ENCODE measurements at regions not wholly inside any gene's neighbourhood (a gene's known extent, or its start where the extent isn't known, plus 50 kb on each side); places are given as distances from the start of the nearest gene placed in this dataset.
A peak's percentile ranks its signal among the peaks of the same experiment; 100 is the strongest.
"Not testable (repeated sequence)": the region's sequence is repeated elsewhere in the genome, so short reads cannot be mapped to it uniquely, and the experiment has no call there.

DNA sequence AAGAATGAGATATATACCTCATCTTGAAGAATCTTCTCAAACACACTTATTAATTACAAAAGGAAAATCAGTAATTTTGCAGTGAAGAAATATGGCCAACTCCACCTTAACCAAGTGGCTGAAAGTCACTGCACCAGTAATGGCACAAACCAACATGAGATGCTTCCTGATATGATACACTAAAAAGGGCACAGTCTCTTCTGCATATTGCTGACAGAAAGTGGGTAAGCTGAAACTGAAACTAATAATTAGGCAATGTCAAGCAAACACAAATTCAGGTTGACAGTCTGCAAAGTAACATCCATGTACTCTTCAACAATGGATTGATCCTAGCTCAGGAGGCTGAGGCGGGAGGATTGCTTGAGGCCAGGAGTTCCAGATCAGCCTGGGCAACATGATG lies 56.1 kb downstream of the ZNF22 start:
- not testable (repeated sequence) for DNase-seq (ENCODE audit: extremely low read depth in 1 of 11, low read depth in 9 of 11, low spot score in 4 of 11)

DNA sequence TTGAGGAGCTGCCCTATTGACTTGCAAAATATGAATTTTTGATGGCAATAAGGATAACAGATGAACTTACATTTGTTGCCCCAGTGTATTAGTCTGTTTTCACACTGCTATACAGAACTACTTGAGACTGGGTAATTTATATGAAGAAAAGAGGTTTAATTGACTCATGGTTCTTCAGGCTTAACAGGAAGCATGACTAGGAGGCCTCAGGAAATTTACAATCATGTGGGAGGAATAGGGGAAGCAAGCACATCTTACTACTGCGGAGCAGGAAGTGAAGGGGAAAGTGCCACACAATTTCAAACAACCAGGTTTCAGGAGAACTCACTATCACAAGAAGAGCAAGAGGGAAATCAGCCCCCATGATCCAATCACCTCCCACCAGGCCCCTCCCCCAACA lies 57.9 kb downstream of the ZNF22 start:
- no peak for DNase-seq (ENCODE audit: extremely low read depth in 1 of 11, low read depth in 9 of 11, low spot score in 4 of 11)

DNA sequence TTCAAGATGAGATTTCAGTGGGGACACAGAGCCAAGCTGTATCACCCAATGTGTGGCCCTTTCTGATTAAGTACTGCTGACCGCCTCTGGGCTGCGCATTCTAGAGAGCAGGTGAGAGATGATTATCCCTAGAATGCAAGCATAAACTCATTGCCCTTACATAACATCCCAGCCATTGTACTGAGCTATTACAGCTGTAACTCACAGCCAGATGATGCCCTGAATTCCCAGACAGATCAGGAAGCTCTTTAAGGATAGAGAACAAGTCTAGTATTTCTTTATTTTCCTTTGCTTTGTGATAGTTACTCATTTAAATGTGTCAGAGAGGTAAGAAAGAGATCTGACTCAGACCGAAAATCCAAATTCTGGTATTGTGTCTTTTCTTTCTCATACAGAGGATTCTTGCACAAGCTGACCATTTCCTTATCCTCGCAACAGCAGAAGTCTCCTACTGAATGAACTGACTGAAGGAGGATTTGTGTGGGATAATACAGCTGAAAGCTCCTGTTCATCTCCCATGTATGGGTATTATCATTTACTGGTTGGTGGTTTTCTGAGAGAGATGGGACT lies 58.4 kb downstream of the ZNF22 start:
- no peak for DNase-seq (ENCODE audit: extremely low read depth in 1 of 11, low read depth in 9 of 11, low spot score in 4 of 11)

DNA sequence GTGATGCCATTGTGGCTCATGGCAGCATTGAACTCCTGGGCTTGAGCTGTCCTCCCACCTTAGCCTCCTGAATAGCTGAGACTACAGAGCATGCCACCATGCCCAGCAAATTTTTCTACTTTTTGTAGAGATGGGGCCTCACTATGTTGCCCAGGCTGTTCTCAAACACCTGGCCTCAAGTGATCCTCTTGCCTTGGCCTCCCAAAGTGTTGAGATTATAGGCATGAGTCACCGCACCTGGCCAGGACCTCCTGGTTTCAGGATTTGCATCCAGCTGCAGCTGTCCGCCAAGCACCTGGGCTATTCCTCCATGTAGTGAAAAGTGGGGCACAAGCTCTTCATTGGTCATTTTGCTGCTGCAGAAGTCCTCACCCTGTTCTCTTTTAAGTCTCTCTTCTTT lies 58.9 kb downstream of the ZNF22 start:
- no peak for DNase-seq (ENCODE audit: extremely low read depth in 1 of 11, low read depth in 9 of 11, low spot score in 4 of 11)

DNA sequence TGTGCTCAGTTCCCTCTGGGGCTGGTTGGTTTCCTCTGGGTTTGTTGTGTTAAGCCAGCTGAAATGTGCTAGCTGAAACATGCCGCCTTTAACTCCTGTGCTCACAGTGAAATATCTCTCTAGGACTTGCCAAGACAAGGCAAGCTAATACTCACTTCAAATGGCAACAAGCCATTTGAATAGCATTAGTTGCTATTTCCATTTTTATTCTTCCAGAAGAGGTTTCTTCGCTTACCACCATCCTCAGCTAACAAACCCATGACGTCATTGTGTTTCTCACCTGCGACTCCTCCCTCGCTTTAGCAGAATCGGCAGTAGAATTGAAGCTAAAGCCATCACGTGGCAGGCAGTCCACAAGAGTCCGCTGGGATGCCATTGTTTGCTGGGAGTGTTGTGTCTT lies 61.3 kb downstream of the ZNF22 start:
- DNase-seq (ENCODE audit: extremely low read depth in 1 of 11, low read depth in 9 of 11, low spot score in 4 of 11) = no peak

DNA sequence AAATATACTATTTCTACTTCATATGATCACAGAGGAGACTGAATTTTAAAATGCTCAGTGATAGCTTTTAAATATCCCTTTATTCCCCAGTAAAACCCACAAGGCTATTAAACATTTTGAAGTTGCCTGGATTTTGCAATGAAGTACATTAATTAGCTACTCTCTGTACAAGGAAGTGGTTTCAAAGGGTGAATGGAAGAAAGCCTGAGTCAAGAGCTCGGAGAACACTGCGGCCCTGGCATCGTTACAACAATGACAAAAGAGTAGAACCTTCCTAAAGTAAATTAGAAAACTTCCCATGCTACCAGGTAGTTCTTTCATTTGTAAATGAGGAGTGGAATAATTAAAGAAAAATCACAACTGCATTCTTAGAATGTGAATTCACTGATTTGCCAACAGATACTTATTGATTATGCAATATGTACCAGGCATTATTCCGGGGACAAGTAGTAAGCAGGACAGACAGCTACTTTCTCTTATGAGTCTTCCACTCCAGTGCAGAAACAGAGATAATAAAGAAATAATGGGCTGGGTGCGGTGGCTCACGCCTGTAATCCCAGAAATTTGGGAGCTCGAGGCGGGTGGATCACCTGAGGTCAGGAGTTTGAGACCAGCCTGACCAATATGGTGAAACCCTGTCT lies 63.0 kb downstream of the ZNF22 start:
- DNase-seq (ENCODE audit: extremely low read depth in 1 of 11, low read depth in 9 of 11, low spot score in 4 of 11) = no peak

DNA sequence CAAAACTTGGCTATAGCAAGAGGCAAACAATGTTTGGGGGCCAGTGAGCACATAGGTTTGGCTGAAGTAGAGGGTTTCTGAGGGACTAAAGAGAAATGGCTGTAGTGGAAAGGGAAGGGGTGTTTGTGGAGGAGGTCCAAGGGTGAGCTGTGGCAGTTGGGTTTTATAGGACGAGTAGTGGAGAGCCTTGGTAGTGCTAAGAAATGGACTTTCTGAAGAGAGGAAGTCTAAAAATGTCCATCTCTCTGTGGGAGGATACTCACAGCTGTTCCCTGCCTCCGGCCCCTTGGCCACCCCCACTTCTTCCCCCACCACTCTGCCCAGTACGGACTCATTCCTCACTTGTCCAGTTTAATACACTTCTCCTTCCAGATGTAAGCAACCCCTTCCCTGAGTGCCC lies 64.3 kb downstream of the ZNF22 start:
- DNase-seq (ENCODE audit: extremely low read depth in 1 of 11, low read depth in 9 of 11, low spot score in 4 of 11) = no peak

DNA sequence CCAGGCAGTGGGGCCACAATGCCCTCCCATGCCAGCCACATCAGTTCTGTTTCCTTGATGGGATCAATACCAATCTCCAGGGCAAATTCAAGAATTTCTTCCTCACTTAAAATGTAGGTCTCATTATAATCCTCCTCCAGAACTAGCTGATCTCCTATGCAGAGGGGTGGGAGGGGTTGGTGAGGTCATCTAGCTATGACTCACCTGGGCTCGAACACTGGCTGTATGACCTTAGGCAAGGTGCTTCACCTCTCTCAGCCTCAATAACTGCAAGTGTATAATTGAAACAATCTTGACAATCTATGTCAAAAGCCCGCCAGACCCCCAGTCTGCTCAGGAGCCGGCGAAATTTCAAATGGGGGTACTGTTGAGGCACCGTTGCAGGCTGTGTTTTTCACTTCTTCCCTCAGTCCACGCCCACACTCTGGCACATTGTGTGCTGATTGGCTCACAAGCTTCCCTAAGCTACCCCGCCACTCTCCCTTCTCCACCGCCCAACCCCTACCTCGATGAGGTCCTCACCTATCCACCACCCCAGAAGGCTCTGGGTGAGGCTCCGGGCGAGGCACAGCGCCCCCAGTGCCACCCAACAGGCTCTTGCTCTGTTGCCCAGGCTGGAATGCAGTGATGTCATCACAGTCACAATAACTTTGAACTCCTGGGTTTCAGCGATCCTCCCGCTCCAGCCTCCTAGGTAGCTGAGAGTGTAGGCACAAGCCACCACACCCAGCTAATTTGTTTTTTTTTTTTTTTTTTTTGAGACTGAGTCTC lies 70.5 kb downstream of the ZNF22 start:
- no peak for DNase-seq (ENCODE audit: extremely low read depth in 1 of 11, low read depth in 9 of 11, low spot score in 4 of 11)

DNA sequence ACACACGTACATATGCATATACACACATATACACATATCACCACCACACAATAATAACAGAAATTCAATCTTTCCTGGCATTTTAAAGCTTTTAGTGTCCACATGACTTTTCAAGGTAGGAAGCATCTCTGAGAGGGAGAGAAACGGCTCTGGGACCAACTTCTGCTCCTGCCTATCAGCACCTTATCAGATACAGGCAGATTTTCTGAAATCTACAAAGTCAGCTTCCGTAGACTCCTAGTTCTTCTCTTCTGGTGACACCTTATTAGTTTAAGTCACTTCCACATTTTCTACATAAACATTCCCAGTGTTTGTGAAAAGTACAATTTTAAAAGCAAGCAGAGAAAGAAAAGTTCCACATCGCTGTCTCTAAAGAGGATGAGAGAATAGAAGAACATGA lies 74.5 kb downstream of the ZNF22 start:
- DNase-seq (ENCODE audit: extremely low read depth in 1 of 11, low read depth in 9 of 11, low spot score in 4 of 11) = no peak

DNA sequence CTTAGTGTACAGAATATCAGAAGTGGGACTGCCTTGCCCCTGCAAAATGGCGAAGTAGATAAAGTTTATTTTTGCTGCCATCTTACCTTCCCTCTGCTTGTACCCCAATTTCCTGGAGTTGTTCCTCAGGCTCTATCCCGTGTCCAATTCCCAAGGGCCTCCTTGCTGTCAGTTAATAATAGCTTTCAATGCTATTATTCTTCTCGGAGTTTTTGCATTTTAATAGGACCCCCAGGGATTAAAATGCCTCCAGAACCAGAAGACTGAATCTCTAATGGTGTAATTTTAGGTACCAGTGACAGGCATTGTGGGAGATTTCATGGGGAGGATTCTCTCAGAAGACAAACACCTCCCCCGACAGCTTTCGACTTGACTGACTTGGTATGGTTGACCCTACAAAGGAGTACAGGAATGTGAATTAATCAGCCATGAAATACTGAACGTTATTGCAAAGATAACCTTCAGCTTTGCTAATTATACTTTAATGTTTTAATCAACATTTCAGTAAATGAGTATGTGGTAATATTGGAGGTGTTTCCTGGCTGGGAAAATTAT lies 75.2 kb downstream of the ZNF22 start:
- peak in 3 of 11 donors; percentile 35 to 45 (median 35) for DNase-seq (ENCODE audit: extremely low read depth in 1 of 11, low read depth in 9 of 11, low spot score in 4 of 11)

DNA sequence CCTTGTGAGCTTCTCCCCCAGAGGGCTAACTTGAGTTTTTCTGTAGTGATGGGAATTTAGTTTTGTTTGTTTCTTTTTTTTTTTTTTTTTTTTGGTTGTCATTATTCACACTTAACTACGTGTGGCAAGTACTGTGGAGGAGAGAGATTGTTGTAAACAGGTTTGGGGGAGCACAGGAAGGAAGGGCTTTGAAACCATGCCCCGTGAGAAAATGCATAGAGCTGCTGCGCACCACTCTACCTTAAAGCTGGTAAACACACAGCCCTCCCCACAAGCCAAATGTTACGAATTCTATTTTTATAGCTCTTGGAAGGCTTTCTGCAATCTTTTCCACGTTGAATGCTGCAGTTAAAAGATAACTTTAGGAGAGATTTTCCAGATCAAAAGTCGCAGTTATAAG lies 76.2 kb downstream of the ZNF22 start:
- no peak for DNase-seq (ENCODE audit: extremely low read depth in 1 of 11, low read depth in 9 of 11, low spot score in 4 of 11)

DNA sequence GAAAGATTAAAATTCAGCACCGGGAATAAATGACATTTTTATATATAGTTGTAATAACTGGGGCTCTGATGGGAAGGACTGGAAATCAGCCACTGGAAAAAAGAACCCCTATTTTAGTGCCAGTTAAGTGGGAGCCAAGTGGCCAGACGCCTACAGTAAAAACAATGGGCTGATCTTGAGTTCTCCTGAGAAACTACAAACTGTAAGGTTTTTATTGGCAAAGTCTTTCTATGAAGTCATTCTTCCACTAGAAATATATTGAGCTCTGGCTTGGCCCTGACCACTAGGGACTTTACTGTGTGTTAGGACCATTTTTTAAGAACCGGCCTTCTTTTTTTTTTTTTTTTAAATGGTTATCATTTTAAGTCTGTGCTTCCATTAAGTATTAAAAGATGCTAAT lies 79.6 kb downstream of the ZNF22 start:
- no peak for DNase-seq (ENCODE audit: extremely low read depth in 1 of 11, low read depth in 9 of 11, low spot score in 4 of 11)

DNA sequence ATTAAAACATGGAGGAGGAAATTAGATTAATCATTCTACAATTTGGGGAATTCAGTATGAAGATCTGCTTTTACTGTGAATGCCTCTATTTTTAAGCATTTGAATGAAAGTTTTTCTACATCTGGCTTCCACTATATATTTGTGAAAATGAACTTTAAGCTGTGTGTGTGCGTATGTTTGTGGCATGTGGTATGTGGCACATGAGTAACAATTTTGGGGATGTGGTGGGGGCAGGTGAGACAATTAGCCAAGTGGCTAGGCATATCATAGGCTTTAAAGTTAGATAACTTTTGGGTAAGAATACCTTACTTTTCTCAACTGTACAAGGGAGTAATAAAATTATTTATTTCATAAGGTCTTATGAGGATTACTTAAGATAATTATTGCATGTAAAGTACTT lies 81.5 kb downstream of the ZNF22 start:
- no peak for DNase-seq (ENCODE audit: extremely low read depth in 1 of 11, low read depth in 9 of 11, low spot score in 4 of 11)

DNA sequence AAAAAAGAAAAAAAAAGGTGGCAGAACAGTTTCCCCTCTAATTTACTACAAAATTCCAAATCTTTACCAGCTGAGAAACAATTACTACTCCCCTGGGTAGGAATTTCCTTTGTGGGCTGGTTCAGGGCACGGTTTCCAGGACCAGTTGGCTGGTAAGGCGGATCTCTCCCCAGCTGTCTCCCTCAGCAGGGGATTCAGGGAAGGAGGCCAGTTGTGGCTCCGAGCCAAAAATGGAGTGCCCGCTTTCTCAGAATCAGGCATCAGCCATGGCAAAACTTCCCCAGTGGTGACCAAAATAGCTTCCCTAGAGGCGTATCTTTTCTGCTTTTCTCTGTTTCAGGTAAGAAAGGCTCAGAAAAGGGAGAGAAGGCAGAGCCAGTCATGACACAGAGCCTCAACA lies 91.2 kb downstream of the ZNF22 start:
- DNase-seq (ENCODE audit: extremely low read depth in 1 of 11, low read depth in 9 of 11, low spot score in 4 of 11) = no peak

DNA sequence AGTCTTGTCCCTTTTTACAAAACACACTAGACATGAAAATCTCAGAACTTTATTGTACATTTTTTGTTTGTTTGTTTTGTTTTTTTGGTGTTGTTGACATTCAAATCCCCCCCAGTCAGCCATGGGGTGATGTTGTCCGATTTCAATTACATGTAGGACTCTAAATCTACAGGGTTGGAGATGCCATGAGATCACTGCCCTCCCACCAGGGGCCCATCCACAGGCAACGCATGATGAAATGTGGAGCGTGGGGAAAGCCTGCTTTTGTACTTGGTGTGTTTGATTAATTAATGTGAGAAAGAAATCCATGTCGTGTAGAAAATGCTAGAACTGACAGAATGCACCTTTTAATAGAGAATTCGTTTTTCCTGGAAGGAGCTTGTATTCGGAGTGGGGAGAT lies 93.2 kb downstream of the ZNF22 start:
- DNase-seq (ENCODE audit: extremely low read depth in 1 of 11, low read depth in 9 of 11, low spot score in 4 of 11) = no peak

DNA sequence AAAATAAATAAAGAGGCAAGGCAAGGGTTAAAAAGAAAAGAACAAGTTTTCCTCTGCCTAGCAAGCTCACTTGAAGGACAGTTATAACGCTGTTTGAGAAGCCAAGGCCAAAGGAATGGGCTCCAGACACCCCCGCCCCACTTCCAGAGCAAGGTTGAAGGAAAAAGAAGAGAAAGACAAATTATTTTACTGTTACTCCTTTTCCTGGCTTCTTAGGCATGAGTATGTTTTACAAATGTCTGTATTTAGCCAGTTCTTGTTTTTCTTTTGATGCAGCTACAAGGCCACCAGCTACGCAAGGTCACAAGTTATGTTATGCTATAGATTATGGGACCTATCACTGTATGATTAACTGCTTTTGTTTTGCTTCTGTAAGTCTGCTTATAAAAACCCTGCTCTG lies 94.6 kb downstream of the ZNF22 start:
- DNase-seq (ENCODE audit: extremely low read depth in 1 of 11, low read depth in 9 of 11, low spot score in 4 of 11) = peak in 2 of 11 donors; percentile 27 to 31

DNA sequence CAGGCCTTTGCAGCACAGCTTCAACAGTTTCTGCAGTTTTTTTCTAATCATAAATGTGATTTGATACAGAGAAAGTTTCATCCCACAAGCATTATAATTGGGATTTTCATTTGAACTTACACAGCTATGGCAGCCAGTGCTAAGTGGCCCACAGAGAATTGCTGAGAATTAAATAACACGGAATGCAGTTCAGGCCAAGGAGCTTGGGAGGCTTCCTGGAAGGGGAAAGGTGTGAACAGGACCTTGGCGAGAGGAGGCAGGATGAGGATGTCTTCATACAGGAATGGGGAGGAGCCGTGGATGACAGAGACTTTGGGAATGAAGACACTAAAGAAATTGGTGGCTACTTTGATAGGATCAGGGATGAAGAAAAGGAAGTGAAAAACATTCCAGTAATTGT lies 95.3 kb downstream of the ZNF22 start:
- DNase-seq (ENCODE audit: extremely low read depth in 1 of 11, low read depth in 9 of 11, low spot score in 4 of 11) = no peak

DNA sequence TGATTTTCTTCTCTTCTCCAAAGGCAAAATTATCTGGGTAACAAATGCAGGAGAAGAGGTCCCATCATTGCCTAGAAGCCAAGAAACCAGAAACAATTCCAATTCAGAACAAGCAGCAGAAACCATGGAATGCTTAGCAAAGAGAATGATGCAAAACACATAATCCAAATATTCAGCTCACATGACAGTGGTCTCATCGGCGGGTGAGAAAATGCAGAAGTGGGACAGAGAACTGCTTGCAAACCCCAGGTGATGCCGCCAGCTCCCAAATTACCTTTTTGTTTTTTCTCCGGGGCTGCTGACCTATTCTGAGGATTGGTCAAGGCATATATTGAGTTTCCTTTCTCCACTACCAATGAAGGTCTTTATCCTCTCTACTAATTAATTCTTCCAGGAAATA lies 99.7 kb downstream of the ZNF22 start:
- DNase-seq (ENCODE audit: extremely low read depth in 1 of 11, low read depth in 9 of 11, low spot score in 4 of 11) = no peak

DNA sequence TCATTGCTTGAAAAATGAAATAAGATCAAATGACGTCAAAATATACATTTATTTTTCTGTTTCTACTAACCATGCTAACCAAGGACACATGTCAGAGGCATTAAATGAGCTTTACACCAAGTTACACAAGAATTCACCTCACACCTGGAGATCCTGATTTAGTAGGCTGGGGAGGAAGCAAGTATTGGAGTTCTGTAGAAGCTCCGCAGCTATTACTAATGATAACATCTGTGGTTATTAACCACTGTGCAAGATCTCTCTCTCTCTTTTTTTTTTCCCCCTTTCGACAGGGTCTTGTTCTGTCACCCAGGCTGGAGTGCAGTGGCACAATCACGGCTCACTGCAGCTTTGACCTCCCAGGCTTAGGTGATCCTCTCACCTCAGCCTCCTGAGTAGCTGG lies 104.0 kb downstream of the ZNF22 start:
- DNase-seq (ENCODE audit: extremely low read depth in 1 of 11, low read depth in 9 of 11, low spot score in 4 of 11) = no peak

DNA sequence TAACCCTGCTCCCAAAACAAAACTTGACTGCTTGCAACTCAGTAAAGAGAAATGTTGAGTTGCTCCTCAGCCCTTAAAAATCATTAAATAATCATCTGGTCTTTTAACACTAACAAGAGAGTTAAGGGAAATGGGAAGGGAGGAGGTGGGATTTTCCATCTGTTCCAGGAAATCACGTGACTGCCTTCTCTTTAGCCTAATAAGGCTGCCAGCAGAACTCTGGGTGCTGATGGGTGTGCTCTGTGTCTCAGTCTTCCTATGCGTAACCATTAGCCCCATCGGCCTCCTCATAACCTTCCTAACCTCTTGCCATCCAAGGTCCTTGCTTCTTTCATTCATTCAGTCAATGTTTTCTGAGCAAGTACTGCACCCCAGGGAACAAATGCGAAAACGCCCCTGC lies 104.6 kb downstream of the ZNF22 start:
- not testable (repeated sequence) for DNase-seq (ENCODE audit: extremely low read depth in 1 of 11, low read depth in 9 of 11, low spot score in 4 of 11)

Measured in renal cortex interstitium (tissue), 11 donors.